HG02970 (cell line): ENCODE measurements at regions not wholly inside any gene's neighbourhood (a gene's known extent, or its start where the extent isn't known, plus 50 kb on each side); places are given as distances from the start of the nearest gene placed in this dataset.

ENCODE experiments used
- ATAC-seq: cut with Tn5 transposase; IDR thresholded peaks from one replicate; pipeline ENCODE4 v1.9.1; 2021; ENCODE audit warnings: mild to moderate bottlenecking, moderate library complexity, moderate number of reproducible peaks; ENCODE audit not compliant: unreplicated experiment, low FRiP score

DNA sequence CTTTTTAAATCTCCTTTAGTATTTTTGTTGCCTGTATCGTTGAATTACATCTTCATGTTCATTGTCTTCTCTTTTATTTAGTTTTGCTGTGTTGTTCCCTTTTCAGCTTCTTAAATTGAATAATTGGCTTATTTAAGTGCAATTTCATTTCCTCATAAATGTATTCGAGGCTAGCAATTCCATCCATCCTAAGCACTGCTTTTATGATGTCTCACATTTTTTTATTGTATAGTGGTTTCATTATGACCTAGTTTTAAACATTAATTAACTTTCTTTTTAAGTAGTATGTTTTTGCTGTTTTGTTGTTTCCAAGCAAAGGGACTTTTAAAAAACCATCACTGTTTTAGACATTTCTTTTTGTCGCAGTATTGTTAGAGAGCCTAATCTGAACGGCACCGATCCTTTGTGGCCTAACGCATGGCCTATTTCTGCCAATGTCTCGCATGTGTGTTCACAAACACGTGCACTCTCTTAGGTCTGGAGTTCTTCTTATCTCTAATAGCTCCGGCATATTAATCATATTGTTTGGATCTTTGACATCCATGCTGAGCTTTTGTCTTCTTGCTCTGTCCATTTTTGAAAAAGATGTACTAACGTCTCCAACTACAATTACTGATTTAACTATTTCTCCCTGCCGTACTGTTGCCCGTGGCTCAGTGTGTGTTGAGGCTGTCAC is 59.6 kb upstream of the ZNF516 start:
- ATAC-seq = no peak

DNA sequence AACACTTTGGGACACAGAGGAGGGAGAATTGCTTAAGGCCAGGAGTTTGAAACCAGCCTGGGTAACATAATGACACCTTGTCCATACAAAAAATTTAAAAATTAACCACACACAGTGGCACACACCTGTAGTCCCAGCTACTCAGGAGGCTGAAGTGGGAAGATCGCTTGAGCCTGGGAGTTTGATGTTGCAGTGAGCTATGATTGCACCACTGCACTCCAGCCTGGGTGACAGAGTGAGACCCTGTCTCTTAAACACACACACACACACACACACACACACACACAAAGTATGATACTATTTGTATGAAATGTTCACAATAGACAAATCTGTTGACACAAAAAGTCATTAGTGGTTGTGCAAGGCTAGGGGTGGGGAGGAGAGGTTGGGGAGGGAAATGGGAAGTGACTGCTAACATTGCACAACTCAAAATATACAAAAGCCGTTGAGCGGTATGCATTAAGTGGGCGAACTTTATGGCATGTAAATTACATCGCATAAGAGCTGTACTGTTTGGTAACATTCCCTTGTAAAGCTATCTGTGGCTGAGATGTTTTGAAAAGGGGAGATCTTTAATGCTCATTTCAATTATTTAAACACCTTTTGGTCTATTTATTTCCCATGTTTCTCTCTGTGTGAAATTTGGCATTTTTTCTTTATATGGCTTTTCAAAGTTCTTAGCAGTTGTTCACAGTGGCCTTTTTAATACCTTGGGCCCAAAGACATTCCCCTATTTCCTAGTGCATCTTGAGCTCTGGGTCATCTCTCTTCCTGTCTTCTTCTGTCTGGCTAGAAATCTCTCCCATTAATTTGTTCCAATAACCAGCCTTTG is 58.9 kb upstream of the ZNF516 start:
- no peak for ATAC-seq

DNA sequence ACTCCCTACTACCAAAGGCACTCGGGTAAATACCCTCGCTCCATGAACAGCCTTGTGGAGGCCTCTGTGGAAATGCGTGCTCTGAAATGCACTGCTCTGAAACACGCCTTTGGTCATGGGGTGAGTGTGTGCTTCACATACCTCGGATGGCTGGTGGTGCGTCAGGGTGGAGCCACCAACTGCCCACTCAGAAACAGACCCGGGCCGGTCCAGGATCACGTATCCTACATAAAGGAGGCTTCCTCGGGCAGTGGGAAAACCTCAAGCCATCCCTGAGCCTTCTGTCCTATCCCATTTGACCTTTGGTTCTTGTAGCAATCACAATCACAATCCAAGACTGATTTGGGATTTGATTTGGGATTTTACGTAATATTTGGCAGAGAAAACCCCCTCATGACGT is 53.5 kb upstream of the ZNF516 start:
- no peak for ATAC-seq

GRCh38 chr18:76547296-76547695 is 52.3 kb upstream of the ZNF516 start:
- no peak for ATAC-seq

DNA sequence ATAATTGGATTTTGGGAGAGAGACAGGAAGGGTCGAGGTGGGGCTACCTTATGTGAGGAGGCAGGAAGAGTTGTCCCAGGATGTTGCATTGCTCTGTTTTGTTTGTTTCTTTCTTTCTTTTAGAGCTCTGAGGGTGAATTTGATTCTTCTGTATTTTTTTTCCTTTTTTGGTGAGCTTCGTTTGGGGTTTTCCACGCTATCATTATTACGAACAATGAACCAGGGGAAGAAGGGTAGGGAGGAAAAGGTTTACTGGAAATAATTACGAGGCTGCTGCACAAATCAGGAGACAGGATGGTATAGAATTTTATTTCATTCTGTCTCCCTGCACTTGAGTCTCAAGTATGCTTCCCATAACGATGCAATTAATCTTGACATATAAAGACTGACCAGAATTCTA is 51.4 kb upstream of the ZNF516 start:
- ATAC-seq = no peak

GRCh38 chr18:76546088-76546435 is 51.0 kb upstream of the ZNF516 start:
- no peak for ATAC-seq

DNA sequence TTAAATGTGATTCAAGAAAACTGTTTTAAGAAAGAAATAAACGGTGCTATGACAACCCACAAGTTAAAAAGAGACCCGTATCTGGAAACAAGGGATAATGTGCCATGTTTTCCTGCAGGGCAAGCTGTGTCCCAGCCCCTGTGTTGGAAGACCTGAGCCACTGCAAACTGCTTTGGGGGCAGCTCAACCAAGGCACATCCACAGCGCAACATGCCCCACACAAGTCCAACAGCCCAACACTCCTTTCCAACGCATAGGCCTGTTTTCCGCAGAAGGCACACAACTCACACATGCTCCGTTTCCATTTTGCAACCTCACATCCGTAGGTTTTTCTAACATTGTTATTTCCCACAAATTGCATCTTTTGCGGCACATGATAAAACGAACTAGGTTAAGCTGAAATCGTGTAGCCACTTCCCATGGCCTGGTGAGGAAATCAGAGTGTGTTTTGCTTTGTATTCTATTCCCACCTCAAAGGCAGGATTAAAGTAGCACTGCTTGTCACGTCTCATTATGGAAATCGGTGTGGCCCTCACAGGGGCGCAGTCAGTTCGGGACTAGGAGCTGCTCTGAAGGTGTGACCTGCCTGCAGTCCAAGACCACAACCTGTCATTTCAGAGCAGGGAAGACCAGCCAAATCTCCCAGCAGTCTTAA is 50.5 kb upstream of the ZNF516 start:
- ATAC-seq = no peak

DNA sequence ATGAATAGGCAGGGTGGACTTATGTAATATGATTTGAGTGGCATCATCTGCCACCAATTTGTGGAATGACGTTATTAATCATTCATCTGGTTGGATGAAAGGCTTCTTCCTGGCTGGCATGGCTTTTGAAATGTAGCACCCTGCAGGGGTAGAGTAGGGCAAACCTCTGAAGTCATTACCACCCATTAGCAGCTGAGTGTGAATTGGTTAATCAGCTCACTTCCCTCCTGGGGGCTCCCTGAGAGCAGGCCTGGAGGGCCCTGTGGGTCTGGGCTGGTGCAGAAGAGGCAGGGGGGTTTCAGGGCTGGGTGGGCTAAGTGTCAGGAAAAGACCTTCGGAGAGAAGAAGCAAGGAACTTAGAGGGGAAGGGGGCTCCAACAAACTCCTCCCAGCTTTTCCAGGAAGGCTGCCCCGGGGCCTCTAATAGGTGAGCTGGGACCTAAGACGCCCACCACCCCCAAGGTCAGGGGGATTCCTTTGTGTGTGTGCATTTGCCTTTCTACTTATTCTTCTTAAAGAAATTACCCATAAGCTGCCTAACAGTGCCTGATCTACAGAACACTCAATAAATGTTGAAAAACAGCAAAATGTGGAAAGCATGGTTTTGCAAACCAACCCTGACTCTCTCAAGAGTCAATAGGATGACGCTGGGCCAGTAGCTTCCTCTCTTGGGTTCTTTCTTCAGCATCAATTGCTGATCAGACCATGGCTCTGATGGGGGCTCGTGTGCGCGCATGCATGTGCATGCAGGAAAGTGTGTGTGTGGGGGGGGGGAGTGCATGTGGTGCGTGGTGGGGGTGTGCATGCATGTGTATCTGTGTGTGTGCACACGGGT is 49.7 kb upstream of the ZNF516 start:
- no peak for ATAC-seq
